Activated CD4-positive, alpha-beta memory T cell treated with anti-CD3 and anti-CD28 coated beads for 36 hours (primary cell): ENCODE measurements at regions not wholly inside any gene's neighbourhood (a gene's known extent, or its start where the extent isn't known, plus 50 kb on each side); places are given as distances from the start of the nearest gene placed in this dataset.

Experiments
- CTCF ChIA-PET: fragments of 350-600 bp; sonication (Branson Sonifier 250); formaldehyde crosslinking; loops from one replicate; lab custom pipeline; 2021; ENCODE audit warnings: antibody characterized with exemption, inconsistent platforms; lab: Charles Lee
- POLR2A ChIA-PET: fragments of 350-600 bp; sonication (Branson Sonifier 250); formaldehyde crosslinking; loops from one replicate; lab custom pipeline; 2021; ENCODE audit warnings: antibody characterized with exemption; lab: Charles Lee
- DNase-seq: peaks from one replicate; pipeline ENCODE4 v3.0.0-alpha.2; 2020
- H3K27ac Mint-ChIP-seq: one replicate; pipeline ENCODE4 v1.8.0; 2021; ENCODE audit warnings: mixed read lengths
- H3K27me3 Mint-ChIP-seq: one replicate; pipeline ENCODE4 v1.8.0; 2021; ENCODE audit warnings: mixed read lengths
- H3K36me3 Mint-ChIP-seq: one replicate; pipeline ENCODE4 v1.8.0; 2021; ENCODE audit warnings: mixed read lengths
- H3K4me1 Mint-ChIP-seq: one replicate; pipeline ENCODE4 v1.8.0; 2021; ENCODE audit warnings: low read depth, mixed read lengths
- H3K4me3 Mint-ChIP-seq: one replicate; pipeline ENCODE4 v1.8.0; 2021; ENCODE audit warnings: mild to moderate bottlenecking, mixed read lengths
- H3K9me3 Mint-ChIP-seq: one replicate; pipeline ENCODE4 v1.8.0; 2021; ENCODE audit warnings: mixed read lengths
- intact Hi-C: fragments of 100-400 bp; cut with micrococcal nuclease; formaldehyde crosslinking; loops from one replicate; pipeline ENCODE4 v1.15.1; 2023

- intact Hi-C loops = no loop called here
- Mint-ChIP-seq H3K4me1 (no peaks in the 10 kb centered on the region), H3K27me3 (peaks cover 6% of the 10 kb centered on the region), H3K36me3 (no peaks in the 10 kb centered on the region), H3K4me3 (no peak overlapping the region), H3K9me3 (no peaks in the 10 kb centered on the region), H3K27ac (no peak overlapping the region)
- ChIA-PET POLR2A (no interaction called here), CTCF (no interaction called here)
- no peak for DNase-seq
Measured at GRCh38 chr3:139236336-139236735, 107.5 kb upstream of the MRPS22 start.

- ChIA-PET POLR2A (no interaction called here), CTCF (no interaction called here)
- no peaks in the 10 kb centered on the region for H3K9me3 Mint-ChIP-seq
- H3K4me3 Mint-ChIP-seq = no peak overlapping the region
- intact Hi-C loops = no loop called here
- no peaks in the 10 kb centered on the region for H3K36me3 Mint-ChIP-seq
- no peak overlapping the region for H3K27ac Mint-ChIP-seq
- H3K4me1 Mint-ChIP-seq = no peaks in the 10 kb centered on the region
- DNase-seq = no peak
- peaks cover 10% of the 10 kb centered on the region for H3K27me3 Mint-ChIP-seq
Measured at GRCh38 chr3:139238281-139239030, 105.4 kb upstream of the MRPS22 start.

DNA sequence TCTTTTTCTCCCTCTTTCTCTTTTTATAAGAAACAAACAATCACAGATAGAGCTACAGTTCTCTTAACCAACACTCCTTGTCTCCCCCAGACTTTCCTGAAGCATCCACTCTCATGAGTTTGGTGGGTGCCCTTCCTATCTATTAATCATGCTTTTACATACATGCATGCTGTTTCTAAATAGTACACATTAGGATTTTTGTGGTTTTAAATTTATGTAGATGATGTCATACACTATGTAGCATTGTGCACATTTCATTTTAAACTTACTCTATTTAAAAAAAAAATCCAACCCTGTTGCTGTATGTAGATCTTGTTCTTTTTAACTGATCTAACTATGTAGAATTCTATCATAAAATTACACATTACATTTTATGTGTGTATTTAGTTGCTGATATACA lies 104.3 kb upstream of the MRPS22 start:
- DNase-seq = no peak
- H3K4me3 Mint-ChIP-seq = no peak overlapping the region
- peaks cover 15% of the 10 kb centered on the region for H3K27me3 Mint-ChIP-seq
- H3K4me1 Mint-ChIP-seq = no peaks in the 10 kb centered on the region
- H3K36me3 Mint-ChIP-seq = no peaks in the 10 kb centered on the region
- no peaks in the 10 kb centered on the region for H3K9me3 Mint-ChIP-seq
- CTCF ChIA-PET = no interaction called here
- no peak overlapping the region for H3K27ac Mint-ChIP-seq
- POLR2A ChIA-PET = no interaction called here
- intact Hi-C loops = no loop called here

GRCh38 chr3:139241783-139242182 lies 102.0 kb upstream of the MRPS22 start:
- Mint-ChIP-seq H3K9me3 (no peaks in the 10 kb centered on the region), H3K4me3 (no peak overlapping the region), H3K36me3 (no peaks in the 10 kb centered on the region), H3K27me3 (peaks cover 17% of the 10 kb centered on the region), H3K27ac (no peak overlapping the region), H3K4me1 (no peaks in the 10 kb centered on the region)
- DNase-seq = no peak
- POLR2A ChIA-PET = no interaction called here
- CTCF ChIA-PET = no interaction called here
- intact Hi-C loops = no loop called here

DNA sequence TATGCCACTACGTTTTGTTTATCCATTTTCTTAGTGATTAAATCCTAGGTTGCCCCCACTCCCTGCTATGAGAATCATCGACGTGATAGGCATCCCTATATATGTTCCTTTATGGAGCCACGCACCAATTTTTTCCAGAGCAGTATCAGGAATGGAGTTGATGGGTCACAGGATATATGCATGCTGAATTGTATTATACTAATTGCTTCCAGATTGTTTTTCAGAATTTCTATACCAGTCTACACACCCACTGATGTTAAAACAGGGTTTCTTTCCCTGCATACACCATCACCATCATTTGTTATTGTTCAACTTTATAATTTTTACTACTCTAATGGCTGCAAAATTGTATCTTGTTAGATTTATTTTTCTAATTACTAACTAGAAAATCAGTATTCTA lies 100.1 kb upstream of the MRPS22 start:
- Mint-ChIP-seq H3K4me1 (no peaks in the 10 kb centered on the region), H3K27me3 (peaks cover 21% of the 10 kb centered on the region), H3K27ac (no peak overlapping the region), H3K36me3 (no peaks in the 10 kb centered on the region), H3K4me3 (no peak overlapping the region), H3K9me3 (no peaks in the 10 kb centered on the region)
- ChIA-PET CTCF (no interaction called here), POLR2A (no interaction called here)
- DNase-seq = no peak
- intact Hi-C loops = no loop called here

- CTCF ChIA-PET = no interaction called here
- Mint-ChIP-seq H3K36me3 (no peaks in the 10 kb centered on the region), H3K27me3 (peaks cover 20% of the 10 kb centered on the region), H3K9me3 (no peaks in the 10 kb centered on the region), H3K4me3 (no peak overlapping the region), H3K4me1 (no peaks in the 10 kb centered on the region), H3K27ac (no peak overlapping the region)
- no peak for DNase-seq
- POLR2A ChIA-PET = no interaction called here
- intact Hi-C loops = no loop called here
Measured at GRCh38 chr3:139248593-139249255, 95.1 kb upstream of the MRPS22 start.

DNA sequence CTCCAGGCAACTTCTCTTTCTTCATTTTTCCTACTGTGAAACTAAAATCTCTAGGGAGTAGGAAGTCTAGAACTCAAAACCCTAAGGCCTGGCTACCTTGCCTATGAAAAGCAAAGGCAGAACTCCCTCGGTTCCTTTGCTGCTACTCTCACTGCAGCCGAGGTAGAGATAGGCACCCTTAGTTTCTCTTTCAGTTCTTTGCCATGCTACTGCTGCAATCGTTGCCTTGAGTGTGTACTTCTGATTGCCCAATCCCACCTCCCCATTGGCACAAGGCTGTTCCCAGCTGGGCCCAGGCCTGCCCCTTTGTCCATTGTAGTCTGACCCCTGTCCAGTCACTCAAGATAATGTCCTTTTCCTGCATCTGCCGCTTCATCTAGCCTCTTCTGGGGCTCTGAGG lies 92.3 kb upstream of the MRPS22 start:
- H3K9me3 Mint-ChIP-seq = no peaks in the 10 kb centered on the region
- intact Hi-C loops = no loop called here

DNA sequence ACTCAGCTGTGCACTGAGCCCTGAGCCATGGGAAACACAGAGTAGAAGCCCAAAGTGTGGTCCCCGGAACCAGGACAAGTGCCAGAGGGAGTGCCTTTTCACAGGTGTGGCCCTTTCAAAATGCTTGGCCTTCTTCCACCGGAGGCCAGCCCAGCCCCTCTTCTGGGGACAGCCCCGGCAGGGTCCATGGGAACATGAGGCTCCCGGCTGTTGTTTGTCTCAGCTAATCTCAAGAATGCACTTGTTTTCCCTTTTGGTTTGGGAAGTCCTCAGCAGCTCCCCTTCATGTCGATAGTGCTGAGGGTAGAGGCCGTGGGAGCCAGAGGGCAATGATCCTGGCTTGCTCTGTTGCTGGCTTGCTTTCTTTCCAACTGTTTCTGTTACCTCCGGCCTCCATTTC lies 91.1 kb upstream of the MRPS22 start:
- no peak overlapping the region for H3K4me3 Mint-ChIP-seq
- peaks cover 17% of the 10 kb centered on the region for H3K27me3 Mint-ChIP-seq
- no peaks in the 10 kb centered on the region for H3K36me3 Mint-ChIP-seq
- H3K27ac Mint-ChIP-seq = no peak overlapping the region
- ChIA-PET POLR2A (no interaction called here), CTCF (no interaction called here)
- intact Hi-C loops = no loop called here
- no peak for DNase-seq
- H3K9me3 Mint-ChIP-seq = no peaks in the 10 kb centered on the region
- no peaks in the 10 kb centered on the region for H3K4me1 Mint-ChIP-seq

More for the DNA sequence above, 92.3 kb upstream of the MRPS22 start:
- Mint-ChIP-seq H3K27ac (no peak overlapping the region), H3K27me3 (peaks cover 19% of the 10 kb centered on the region), H3K36me3 (no peaks in the 10 kb centered on the region), H3K4me1 (no peaks in the 10 kb centered on the region), H3K4me3 (no peak overlapping the region)
- ChIA-PET CTCF (no interaction called here), POLR2A (no interaction called here)
- DNase-seq = no peak

- POLR2A ChIA-PET = no interaction called here
- H3K9me3 Mint-ChIP-seq = no peaks in the 10 kb centered on the region
- DNase-seq = no peak
- H3K27ac Mint-ChIP-seq = no peak overlapping the region
- CTCF ChIA-PET = no interaction called here
- no peaks in the 10 kb centered on the region for H3K4me1 Mint-ChIP-seq
- H3K36me3 Mint-ChIP-seq = no peaks in the 10 kb centered on the region
- no peak overlapping the region for H3K4me3 Mint-ChIP-seq
- intact Hi-C loops = no loop called here
- peaks cover 7% of the 10 kb centered on the region for H3K27me3 Mint-ChIP-seq
Measured at GRCh38 chr3:139258276-139258675, 85.5 kb upstream of the MRPS22 start.

DNA sequence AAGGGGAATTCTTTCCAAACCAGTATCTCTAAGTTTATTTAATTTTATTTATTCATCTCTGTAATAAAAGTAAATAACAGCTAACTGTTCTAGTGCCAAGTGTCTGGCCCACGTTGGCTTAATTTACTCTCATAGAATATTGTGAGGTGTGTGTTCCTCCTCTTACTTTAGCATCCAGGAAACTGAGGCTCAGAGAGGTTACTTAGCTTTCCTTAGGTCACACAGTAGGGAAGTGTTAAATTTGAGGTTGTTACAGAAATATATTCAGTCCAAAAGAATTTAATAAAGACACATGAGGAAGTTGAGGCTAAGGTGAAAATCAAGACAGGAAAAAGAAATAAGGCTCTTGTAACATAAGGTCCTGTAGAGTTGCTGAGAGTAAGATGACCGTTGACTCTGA lies 84.4 kb upstream of the MRPS22 start:
- Mint-ChIP-seq H3K4me1 (no peaks in the 10 kb centered on the region), H3K27ac (no peak overlapping the region), H3K9me3 (no peaks in the 10 kb centered on the region), H3K36me3 (no peaks in the 10 kb centered on the region), H3K27me3 (peaks cover 6% of the 10 kb centered on the region), H3K4me3 (no peak overlapping the region)
- POLR2A ChIA-PET = no interaction called here
- no peak for DNase-seq
- CTCF ChIA-PET = no interaction called here
- intact Hi-C loops = no loop called here

- Mint-ChIP-seq H3K9me3 (no peaks in the 10 kb centered on the region), H3K36me3 (no peaks in the 10 kb centered on the region), H3K4me1 (no peaks in the 10 kb centered on the region), H3K27ac (no peak overlapping the region), H3K4me3 (no peak overlapping the region), H3K27me3 (peaks cover 6% of the 10 kb centered on the region)
- ChIA-PET POLR2A (no interaction called here), CTCF (no interaction called here)
- intact Hi-C loops = no loop called here
- DNase-seq = no peak
Measured at GRCh38 chr3:139260041-139260486, 83.8 kb upstream of the MRPS22 start.

DNA sequence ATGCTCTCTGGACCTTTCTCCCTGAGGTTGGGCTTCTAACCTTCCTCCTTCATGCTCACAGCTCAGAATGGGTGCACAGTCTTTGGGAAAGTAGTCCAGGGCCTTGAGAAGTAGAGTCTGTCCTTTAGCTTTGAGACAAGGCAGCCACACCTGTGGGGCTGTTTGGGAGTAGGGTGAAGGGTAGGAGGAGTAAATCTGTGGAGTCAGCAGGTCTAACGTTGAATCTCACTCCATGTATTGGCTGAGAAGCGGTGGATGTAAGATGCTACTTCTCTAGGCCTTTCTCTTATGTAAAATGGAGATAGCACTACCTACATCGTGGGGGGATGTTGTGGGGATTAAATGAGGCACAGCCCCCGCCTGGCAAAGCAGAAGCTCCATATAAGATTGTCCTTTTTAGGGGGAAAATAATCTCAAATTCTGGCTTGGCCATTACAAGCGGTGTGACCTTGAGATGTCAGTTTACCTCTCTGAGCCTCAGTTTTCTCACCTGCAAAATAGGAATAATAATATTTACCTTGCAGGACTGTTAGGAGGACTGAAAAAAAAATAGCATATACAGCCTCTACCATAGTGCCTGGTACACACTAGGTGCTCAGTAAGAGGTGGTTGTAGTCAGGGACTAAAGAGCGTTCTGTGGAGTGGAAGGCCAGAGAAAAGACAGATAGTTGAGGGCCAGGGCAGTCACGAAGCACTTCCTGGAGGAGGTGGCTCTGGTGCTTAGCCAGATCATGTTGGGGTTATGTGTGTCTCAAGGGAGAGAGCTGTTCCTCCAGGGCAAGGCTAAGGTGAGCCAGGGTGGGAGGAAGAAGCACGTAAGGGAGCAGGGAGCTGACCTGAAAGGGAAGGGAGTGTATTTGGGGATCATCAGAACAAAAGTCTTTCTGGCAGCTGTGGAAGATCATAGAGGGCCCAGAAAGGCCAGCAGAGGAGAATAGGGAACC lies 82.8 kb upstream of the MRPS22 start:
- no peak overlapping the region for H3K27ac Mint-ChIP-seq

More for the DNA sequence above, 82.8 kb upstream of the MRPS22 start:
- H3K9me3 Mint-ChIP-seq = no peaks in the 10 kb centered on the region
- POLR2A ChIA-PET = no interaction called here
- no peaks in the 10 kb centered on the region for H3K4me1 Mint-ChIP-seq
- H3K36me3 Mint-ChIP-seq = no peaks in the 10 kb centered on the region
- peaks cover 3% of the 10 kb centered on the region for H3K27me3 Mint-ChIP-seq
- intact Hi-C loops = no loop called here
- CTCF ChIA-PET = no interaction called here
- no peak for DNase-seq
- no peak overlapping the region for H3K4me3 Mint-ChIP-seq
